Transverse colon (tissue), 3 donors: ENCODE measurements at regions not wholly inside any gene's neighbourhood (a gene's known extent, or its start where the extent isn't known, plus 50 kb on each side); places are given as distances from the start of the nearest gene placed in this dataset.

Experiments
- POLR2A ChIP-seq: fragments of 450-650 bp; IDR thresholded peaks from one replicate; pipeline ENCODE4 v1.6.1; 2016; ENCODE audit warnings: antibody characterized with exemption, mild to moderate bottlenecking, moderate library complexity
- TF ChIP-seq, protein P1 (sequence below), 5 experiments: fragments of 200-600 bp in 3 of 5; fragments of 450-650 bp in 2 of 5; sonication (generic) in 3 of 5; IDR thresholded peaks; 1 replicate in 2 of 5; 2 replicates in 3 of 5; pipeline ENCODE4 v1.5.1; 2016 to 2017; ENCODE audit warnings: antibody characterized with exemption in 5 of 5, inconsistent platforms in 3 of 5, mild to moderate bottlenecking in 2 of 5, moderate library complexity in 1 of 5

- no peak for TF ChIP-seq POLR2A
- TF ChIP-seq, protein P1, sequence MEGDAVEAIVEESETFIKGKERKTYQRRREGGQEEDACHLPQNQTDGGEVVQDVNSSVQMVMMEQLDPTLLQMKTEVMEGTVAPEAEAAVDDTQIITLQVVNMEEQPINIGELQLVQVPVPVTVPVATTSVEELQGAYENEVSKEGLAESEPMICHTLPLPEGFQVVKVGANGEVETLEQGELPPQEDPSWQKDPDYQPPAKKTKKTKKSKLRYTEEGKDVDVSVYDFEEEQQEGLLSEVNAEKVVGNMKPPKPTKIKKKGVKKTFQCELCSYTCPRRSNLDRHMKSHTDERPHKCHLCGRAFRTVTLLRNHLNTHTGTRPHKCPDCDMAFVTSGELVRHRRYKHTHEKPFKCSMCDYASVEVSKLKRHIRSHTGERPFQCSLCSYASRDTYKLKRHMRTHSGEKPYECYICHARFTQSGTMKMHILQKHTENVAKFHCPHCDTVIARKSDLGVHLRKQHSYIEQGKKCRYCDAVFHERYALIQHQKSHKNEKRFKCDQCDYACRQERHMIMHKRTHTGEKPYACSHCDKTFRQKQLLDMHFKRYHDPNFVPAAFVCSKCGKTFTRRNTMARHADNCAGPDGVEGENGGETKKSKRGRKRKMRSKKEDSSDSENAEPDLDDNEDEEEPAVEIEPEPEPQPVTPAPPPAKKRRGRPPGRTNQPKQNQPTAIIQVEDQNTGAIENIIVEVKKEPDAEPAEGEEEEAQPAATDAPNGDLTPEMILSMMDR (IDR thresholded peaks at IDR 0.05), result no peak
These were observed 431.0 kb upstream of the SOX9 start for GRCh38 chr17:71689782-71690181.
